HG02885 (cell line): ENCODE measurements at regions not wholly inside any gene's neighbourhood (a gene's known extent, or its start where the extent isn't known, plus 50 kb on each side); places are given as distances from the start of the nearest gene placed in this dataset.

Experiments
- ATAC-seq: cut with Tn5 transposase; IDR thresholded peaks from one replicate; pipeline ENCODE4 v1.9.1; 2021; ENCODE audit warnings: mild to moderate bottlenecking; ENCODE audit not compliant: unreplicated experiment, poor library complexity

GRCh38 chr1:222306011-222306410 lies 241.9 kb downstream of the HHIPL2 start:
- ATAC-seq, result no peak

- ATAC-seq, result no peak
These were observed 246.3 kb downstream of the HHIPL2 start for GRCh38 chr1:222301652-222302051.

GRCh38 chr1:222299524-222299923 lies 248.4 kb downstream of the HHIPL2 start:
- ATAC-seq, result no peak

GRCh38 chr1:222290866-222291265 lies 257.0 kb downstream of the HHIPL2 start:
- ATAC-seq, result no peak

- no peak for ATAC-seq
These were observed 259.9 kb downstream of the HHIPL2 start for GRCh38 chr1:222288053-222288452.

GRCh38 chr1:222286011-222286410 lies 261.9 kb downstream of the HHIPL2 start:
- no peak for ATAC-seq

- no peak for ATAC-seq
These were observed 262.4 kb downstream of the HHIPL2 start for GRCh38 chr1:222285526-222285925.

- ATAC-seq, result no peak
These were observed 263.4 kb downstream of the HHIPL2 start for GRCh38 chr1:222284466-222284865.

- no peak for ATAC-seq
These were observed 264.6 kb downstream of the HHIPL2 start for GRCh38 chr1:222283147-222283768.

GRCh38 chr1:222279591-222279990 lies 268.3 kb downstream of the HHIPL2 start:
- no peak for ATAC-seq

- no peak for ATAC-seq
These were observed 269.4 kb downstream of the HHIPL2 start for GRCh38 chr1:222278501-222278900.

GRCh38 chr1:222275729-222276465 lies 272.0 kb downstream of the HHIPL2 start:
- ATAC-seq, result no peak

- ATAC-seq, result no peak
These were observed 272.7 kb downstream of the HHIPL2 start for GRCh38 chr1:222275001-222275728.

- ATAC-seq, result no peak
These were observed 281.4 kb downstream of the HHIPL2 start for GRCh38 chr1:222266223-222267196.

- ATAC-seq, result no peak
These were observed 284.1 kb downstream of the HHIPL2 start for GRCh38 chr1:222263791-222264190.

GRCh38 chr1:222257027-222257426 lies 290.9 kb downstream of the HHIPL2 start:
- ATAC-seq, result no peak

- no peak for ATAC-seq
These were observed 291.8 kb downstream of the HHIPL2 start for GRCh38 chr1:222256058-222256457.

GRCh38 chr1:222252788-222253187 lies 295.1 kb downstream of the HHIPL2 start:
- ATAC-seq, result no peak

GRCh38 chr1:222251847-222252246 lies 296.1 kb downstream of the HHIPL2 start:
- ATAC-seq, result no peak

GRCh38 chr1:222250376-222250775 lies 297.5 kb downstream of the HHIPL2 start:
- no peak for ATAC-seq
